ENCODE measurements at regions not wholly inside any gene's neighbourhood (a gene's known extent, or its start where the extent isn't known, plus 50 kb on each side); places are given as distances from the start of the nearest gene placed in this dataset.

DNA sequence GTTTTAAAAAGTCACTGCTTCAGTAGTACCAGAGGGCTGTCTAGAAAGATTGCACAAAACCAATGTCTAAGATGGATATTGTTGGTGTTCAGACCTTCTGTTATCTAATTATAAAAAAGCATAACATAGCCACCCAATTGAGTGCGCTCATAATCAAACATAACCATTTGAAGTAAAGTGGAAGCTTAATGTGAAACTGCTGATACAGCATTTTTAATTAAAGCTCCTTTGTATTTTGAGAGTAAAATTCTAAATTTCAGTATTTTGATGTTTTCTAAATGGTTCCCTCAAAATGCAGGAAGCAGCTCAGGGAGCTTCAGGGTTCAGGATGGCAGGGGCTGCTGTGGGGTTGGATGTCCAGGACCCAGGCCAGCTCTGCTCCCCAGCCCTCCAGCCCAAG is 291.8 kb upstream of the ZFP64 start:
- no peaks in the 10 kb centered on the region for H3K27me3 ChIP-seq
- no peaks in the 10 kb centered on the region for H3K9me3 ChIP-seq
- TF ChIP-seq, protein P1, sequence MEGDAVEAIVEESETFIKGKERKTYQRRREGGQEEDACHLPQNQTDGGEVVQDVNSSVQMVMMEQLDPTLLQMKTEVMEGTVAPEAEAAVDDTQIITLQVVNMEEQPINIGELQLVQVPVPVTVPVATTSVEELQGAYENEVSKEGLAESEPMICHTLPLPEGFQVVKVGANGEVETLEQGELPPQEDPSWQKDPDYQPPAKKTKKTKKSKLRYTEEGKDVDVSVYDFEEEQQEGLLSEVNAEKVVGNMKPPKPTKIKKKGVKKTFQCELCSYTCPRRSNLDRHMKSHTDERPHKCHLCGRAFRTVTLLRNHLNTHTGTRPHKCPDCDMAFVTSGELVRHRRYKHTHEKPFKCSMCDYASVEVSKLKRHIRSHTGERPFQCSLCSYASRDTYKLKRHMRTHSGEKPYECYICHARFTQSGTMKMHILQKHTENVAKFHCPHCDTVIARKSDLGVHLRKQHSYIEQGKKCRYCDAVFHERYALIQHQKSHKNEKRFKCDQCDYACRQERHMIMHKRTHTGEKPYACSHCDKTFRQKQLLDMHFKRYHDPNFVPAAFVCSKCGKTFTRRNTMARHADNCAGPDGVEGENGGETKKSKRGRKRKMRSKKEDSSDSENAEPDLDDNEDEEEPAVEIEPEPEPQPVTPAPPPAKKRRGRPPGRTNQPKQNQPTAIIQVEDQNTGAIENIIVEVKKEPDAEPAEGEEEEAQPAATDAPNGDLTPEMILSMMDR (IDR thresholded peaks at IDR 0.05), result no peak
- H3K36me3 ChIP-seq, result no peaks in the 10 kb centered on the region
- H3K4me3 ChIP-seq (ENCODE audit: low read depth in 1 of 2, low read length in 1 of 2), result no peak overlapping the region
- no peaks in the 10 kb centered on the region for H3K4me1 ChIP-seq (ENCODE audit: control insufficient read depth in 1 of 2, insufficient read depth in 1 of 2, low read depth in 1 of 2, low read length in 1 of 2)
- no peak overlapping the region for H3K27ac ChIP-seq

DNA sequence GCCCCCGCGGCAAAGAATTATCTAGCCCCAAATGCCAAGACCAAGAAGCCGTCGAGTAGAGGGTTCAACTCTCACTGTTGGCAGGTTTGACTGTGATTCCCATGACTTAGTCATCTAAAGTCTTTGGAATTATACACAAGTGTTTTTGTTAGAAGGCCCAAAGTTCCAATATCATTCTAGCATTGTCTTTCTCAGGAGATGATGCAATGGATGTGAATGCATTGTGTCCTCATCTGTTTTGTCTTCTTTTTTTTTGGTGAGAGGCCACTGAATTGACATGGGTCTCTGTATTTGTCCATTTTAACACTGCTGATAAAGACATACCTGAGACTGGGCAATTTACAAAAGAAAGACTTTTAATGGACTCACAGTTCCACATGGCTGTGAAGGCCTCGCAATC is 290.5 kb upstream of the ZFP64 start:
- H3K27ac ChIP-seq, result no peak overlapping the region
- no peaks in the 10 kb centered on the region for H3K4me1 ChIP-seq (ENCODE audit: control insufficient read depth in 1 of 2, insufficient read depth in 1 of 2, low read depth in 1 of 2, low read length in 1 of 2)
- TF ChIP-seq, protein P1 (IDR thresholded peaks at IDR 0.05), result no peak
- H3K36me3 ChIP-seq, result no peaks in the 10 kb centered on the region
- H3K4me3 ChIP-seq (ENCODE audit: low read depth in 1 of 2, low read length in 1 of 2), result no peak overlapping the region
- no peaks in the 10 kb centered on the region for H3K9me3 ChIP-seq
- no peaks in the 10 kb centered on the region for H3K27me3 ChIP-seq

DNA sequence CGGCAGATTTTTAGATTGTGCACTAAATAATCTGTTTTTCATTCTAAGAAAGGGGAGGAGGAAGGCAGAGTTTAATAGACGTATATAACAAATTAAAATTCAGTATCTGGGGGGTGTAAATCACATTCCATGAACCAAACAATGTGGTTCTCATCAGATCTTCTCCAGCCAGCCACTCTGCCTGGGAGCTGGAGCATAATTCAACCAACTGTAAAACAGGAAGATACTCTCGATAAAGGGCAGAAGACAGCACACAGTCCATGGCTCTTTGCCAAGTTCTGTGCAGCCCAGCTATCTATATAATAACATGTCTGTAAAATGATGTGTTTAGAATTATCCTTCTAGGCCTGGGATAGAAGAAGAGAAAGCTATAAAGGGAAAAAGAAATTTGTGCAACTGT is 289.9 kb upstream of the ZFP64 start:
- TF ChIP-seq, protein P1 (IDR thresholded peaks at IDR 0.05), result no peak
- Histone ChIP-seq H3K36me3 (no peaks in the 10 kb centered on the region), H3K27ac (no peak overlapping the region), H3K4me3 (ENCODE audit: low read depth in 1 of 2, low read length in 1 of 2) (no peak overlapping the region), H3K9me3 (no peaks in the 10 kb centered on the region), H3K4me1 (ENCODE audit: control insufficient read depth in 1 of 2, insufficient read depth in 1 of 2, low read depth in 1 of 2, low read length in 1 of 2) (no peaks in the 10 kb centered on the region), H3K27me3 (no peaks in the 10 kb centered on the region)

DNA sequence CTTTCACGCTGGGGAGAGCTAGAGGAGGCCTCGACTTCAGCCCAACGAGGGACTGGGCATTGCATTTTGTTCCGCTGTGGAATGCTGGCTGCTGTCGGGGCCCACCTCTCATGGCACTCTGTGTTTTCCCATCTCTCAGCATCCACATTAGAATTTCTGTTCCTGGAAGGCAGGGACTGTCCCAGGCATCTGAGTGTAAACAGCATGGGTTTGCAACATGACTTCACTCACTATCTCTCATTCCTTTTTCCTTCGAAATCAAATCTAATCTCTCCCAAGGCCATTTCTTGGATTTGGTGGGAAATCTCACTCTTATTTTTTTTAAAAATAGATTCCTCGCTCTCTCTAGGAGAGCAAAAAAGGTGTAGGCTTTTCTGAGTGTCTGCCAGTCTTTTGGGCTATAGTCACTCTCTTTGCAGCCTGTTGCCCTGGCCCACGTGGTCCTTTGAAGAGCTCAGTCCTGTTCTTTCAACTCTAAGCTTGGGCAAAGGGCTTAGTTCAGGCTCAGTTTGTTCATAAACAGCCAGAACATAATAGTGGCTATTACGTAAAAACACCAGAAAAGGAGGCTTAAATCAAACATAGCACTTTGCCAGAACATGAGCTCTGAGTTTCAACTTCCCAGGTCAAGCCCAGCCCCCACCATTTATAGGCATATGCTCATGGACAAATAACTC is 284.6 kb upstream of the ZFP64 start:
- Histone ChIP-seq H3K4me1 (ENCODE audit: control insufficient read depth in 1 of 2, insufficient read depth in 1 of 2, low read depth in 1 of 2, low read length in 1 of 2) (no peaks in the 10 kb centered on the region), H3K27ac (no peak overlapping the region), H3K36me3 (no peaks in the 10 kb centered on the region), H3K9me3 (no peaks in the 10 kb centered on the region), H3K27me3 (no peaks in the 10 kb centered on the region), H3K4me3 (ENCODE audit: low read depth in 1 of 2, low read length in 1 of 2) (no peak overlapping the region)
- TF ChIP-seq, protein P1 (IDR thresholded peaks at IDR 0.05), result no peak

DNA sequence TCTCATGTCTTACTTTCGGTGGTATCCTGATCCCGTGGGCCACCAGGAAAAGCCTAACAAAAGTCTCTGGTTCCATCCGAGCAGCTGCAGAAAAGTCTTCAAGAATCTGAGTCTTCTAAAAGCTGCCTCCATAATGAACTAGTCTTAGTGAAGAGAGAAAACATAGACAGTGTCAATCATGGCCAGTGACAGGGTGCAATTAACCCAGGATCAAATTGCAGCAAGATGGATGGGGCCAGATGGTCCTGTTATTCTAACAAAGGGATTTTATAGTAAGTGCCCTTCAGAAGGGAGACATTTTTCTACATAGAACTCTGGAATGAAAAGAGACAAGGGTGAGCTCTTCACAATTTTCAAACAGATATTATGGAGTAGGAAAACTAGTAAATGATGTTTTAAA is 281.6 kb upstream of the ZFP64 start:
- Histone ChIP-seq H3K9me3 (no peaks in the 10 kb centered on the region), H3K27ac (no peak overlapping the region), H3K27me3 (no peaks in the 10 kb centered on the region), H3K4me3 (ENCODE audit: low read depth in 1 of 2, low read length in 1 of 2) (no peak overlapping the region), H3K4me1 (ENCODE audit: control insufficient read depth in 1 of 2, insufficient read depth in 1 of 2, low read depth in 1 of 2, low read length in 1 of 2) (no peaks in the 10 kb centered on the region), H3K36me3 (no peaks in the 10 kb centered on the region)
- TF ChIP-seq, protein P1 (IDR thresholded peaks at IDR 0.05), result no peak
